22Rv1 (cell line): ENCODE measurements at regions not wholly inside any gene's neighbourhood (a gene's known extent, or its start where the extent isn't known, plus 50 kb on each side); places are given as distances from the start of the nearest gene placed in this dataset.

Experiments used
- H3K27ac ChIP-seq: fragments of 450-650 bp; 2 replicates; pipeline ENCODE4 v1.5.1; 2017
- ZFX ChIP-seq: fragments of 450-650 bp; IDR thresholded peaks from 2 replicates; pipeline ENCODE4 v1.6.1; 2017; ENCODE audit warnings: antibody characterized with exemption, borderline replicate concordance
- TF ChIP-seq, protein P1 (sequence below): fragments of 450-650 bp; IDR thresholded peaks from 2 replicates; pipeline ENCODE4 v1.5.1; 2017; ENCODE audit warnings: mild to moderate bottlenecking

DNA sequence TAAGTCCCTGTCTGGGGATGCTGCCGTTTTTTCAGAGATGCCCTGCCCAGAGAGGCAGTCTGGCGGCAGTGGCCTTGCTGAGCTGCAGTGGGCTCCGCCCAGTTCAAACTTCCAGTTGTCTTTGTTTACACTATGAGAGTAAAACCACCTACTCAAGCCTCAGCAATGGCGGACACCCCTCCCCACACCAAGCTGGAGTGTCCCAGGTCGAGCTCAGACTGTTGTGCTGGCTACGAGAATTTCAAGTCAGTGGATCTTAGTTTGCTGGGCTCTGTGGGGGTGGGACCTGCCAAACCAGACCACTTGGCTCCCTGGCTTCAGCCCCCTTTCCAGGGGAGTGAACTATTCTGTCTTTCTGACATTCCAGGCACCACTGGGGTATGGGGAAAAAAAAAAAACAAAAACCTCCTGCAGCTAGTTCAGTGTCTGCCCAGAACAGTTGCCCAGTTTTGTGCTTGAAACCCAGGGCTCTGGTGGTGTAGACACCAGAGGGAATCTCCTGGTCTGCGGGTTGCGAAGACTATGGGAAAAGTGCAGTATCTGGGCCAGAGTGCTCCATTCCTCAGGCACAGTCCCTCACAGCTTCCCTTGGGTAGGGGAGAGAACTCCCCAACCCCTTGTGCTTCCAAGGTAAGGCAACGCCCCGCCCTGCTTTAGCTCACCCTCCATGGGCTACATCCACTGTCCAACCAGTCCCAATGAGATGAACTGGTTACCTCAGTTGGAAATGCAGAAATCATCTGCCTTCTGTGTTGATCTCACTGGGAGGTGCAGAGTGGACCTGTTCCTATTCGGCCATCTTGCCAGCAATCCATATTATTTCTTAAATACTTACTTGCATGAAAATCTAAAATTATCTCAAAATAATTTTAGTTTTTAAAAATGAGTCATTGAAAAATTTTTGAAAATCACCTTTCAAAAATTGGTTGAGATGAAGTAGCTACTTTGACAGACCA lies 338.0 kb downstream of the OSR1 start:
- TF ChIP-seq ZFX: no peak
- TF ChIP-seq, protein P1, sequence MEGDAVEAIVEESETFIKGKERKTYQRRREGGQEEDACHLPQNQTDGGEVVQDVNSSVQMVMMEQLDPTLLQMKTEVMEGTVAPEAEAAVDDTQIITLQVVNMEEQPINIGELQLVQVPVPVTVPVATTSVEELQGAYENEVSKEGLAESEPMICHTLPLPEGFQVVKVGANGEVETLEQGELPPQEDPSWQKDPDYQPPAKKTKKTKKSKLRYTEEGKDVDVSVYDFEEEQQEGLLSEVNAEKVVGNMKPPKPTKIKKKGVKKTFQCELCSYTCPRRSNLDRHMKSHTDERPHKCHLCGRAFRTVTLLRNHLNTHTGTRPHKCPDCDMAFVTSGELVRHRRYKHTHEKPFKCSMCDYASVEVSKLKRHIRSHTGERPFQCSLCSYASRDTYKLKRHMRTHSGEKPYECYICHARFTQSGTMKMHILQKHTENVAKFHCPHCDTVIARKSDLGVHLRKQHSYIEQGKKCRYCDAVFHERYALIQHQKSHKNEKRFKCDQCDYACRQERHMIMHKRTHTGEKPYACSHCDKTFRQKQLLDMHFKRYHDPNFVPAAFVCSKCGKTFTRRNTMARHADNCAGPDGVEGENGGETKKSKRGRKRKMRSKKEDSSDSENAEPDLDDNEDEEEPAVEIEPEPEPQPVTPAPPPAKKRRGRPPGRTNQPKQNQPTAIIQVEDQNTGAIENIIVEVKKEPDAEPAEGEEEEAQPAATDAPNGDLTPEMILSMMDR: no peak
- no peak overlapping the region for H3K27ac ChIP-seq

DNA sequence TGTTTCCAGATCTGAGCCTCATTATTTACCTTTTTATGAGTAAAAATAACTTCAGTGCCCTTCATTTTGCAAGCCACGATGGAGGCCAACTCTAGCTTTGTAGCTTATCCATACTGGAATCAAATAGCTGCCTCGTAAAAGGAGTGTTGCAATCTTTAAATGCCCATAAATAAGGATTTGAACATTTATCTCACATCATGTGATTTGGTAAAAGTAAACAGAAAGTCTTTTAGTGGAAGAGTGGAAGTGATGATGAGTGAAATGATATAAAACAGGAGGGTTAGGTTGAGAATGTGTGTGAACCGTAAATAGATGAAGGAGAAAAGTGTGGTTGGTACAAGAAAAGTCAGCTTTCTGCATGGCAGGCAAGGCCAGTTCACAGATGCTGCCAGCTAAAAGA lies 348.9 kb downstream of the OSR1 start:
- H3K27ac ChIP-seq: peak overlapping the region; percentile 49
- TF ChIP-seq, protein P1: no peak

DNA sequence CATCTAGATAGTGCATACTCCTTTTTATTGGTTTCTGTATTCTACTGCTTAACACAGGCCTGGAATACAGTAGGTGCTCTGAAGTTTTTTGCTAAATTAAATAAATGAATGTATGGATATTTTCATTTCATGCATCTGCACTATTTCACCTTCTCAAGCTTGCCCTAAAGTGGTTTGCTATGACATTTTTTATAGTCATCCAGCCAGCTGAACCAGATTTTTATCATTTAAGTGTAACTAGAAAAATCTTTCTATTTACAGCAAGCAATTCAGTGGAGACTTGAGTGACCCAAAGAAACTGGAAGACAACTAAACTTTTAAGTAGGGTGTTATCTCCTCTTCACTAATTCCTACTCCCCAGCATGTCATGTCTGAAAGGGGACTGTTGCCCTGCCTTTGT lies 354.9 kb downstream of the OSR1 start:
- TF ChIP-seq, protein P1: no peak
- no peak for TF ChIP-seq ZFX
- no peak overlapping the region for H3K27ac ChIP-seq

DNA sequence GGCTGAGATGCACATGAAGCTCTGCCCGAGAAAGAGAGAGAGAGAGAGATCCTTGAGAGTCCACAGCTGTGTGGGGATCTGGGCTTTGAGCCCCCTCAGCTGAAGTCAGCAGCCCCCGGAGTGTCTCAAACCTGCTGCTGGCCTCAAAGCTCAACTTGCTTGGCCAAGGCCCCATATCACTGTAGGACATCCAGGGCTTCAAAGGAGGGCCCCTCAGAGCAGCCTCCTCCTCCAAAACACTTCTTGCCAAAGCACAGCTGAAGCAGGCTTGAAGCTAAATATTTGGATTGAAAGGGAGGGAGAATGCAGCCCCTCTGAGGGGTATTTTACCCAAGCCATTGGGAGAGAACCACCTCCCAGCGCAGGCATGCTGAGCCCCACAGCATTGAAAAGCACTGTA lies 357.6 kb downstream of the OSR1 start:
- TF ChIP-seq, protein P1: no peak
- TF ChIP-seq ZFX: no peak
- no peak overlapping the region for H3K27ac ChIP-seq

DNA sequence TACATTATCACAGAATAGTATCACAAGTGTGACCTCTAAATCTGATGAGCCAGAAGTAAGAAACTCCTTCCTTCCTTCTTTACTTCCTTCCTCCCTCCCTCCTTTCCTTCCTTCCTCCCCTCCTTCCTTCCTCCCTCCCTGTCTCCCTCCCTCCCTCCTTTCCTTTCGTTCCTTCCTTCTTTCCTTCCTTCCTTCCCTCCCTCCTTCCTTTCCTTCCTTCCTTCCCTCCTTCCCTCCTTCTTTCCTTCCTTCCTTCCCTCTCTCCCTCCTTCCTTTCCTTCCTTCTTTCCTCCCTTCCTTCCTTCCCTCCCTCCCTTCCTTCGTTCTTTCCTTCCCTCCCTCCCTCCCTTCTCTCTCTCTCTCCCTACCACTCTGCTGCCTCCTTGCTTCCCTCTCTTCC lies 359.2 kb downstream of the OSR1 start:
- TF ChIP-seq, protein P1: no peak
- no peak for TF ChIP-seq ZFX
- H3K27ac ChIP-seq: no peak overlapping the region

DNA sequence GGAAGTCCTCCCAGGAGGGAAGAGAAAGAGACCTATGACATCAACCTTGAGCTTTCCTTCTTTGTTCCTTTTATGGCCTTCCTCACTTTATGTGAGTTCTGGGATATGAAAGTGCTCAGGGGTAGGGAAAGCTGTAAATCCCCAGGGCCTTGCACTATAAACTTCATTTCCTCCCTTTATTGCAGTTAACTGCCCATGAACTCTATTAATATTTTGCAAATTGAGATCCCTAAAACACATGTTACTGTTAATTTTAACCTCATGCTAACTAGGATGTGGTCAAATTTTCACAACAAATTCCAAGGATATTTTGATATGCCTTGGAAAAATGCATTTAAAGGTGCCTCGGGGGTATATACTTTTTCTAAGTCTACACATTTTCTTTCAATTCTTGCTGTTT lies 359.9 kb downstream of the OSR1 start:
- TF ChIP-seq ZFX: no peak
- TF ChIP-seq, protein P1: no peak
- H3K27ac ChIP-seq: no peak overlapping the region

DNA sequence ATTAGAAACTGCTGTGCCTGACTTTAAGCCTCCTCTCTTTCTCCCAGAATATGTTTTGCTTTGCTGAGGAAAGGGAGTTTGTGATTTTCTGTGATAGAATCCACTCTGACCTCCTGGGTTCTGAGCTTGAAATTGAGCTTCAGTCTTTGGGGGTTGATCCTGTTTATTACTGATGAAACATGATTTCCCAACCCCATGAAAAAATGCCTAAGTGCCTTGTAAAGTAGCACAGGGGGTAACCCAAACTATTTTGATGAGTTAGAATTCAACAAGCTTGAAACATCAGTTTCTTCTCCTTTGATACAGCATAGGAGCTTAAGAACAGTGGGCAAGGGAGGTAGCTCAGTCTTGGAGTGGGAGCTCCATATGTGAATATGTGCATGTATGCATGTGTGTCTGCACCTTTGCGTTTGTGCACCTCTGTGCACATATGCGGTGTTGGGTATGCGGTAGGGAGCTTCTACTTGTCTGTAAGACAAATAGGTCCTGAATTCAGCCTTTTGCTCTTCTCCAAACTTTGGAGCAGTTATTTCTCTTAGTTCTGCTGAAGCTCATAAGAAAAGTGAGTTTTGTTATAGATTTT lies 364.6 kb downstream of the OSR1 start:
- H3K27ac ChIP-seq: no peak overlapping the region
- TF ChIP-seq ZFX: no peak
- TF ChIP-seq, protein P1: no peak
